Stimulated activated naive CD8-positive, alpha-beta T cell treated with anti-CD3 and anti-CD28 coated beads, Interleukin-15, Interleukin-2, amounts not matched to agents 100 ng/mL and 50 ng/mL, for 24 hours (primary cell): ENCODE measurements at regions not wholly inside any gene's neighbourhood (a gene's known extent, or its start where the extent isn't known, plus 50 kb on each side); places are given as distances from the start of the nearest gene placed in this dataset.

ENCODE experiments used
- H3K27ac Mint-ChIP-seq: one replicate; pipeline ENCODE4 v1.8.0; 2021; ENCODE audit warnings: mild to moderate bottlenecking, mixed read lengths
- H3K27me3 Mint-ChIP-seq: one replicate; pipeline ENCODE4 v1.8.0; 2021; ENCODE audit warnings: mixed read lengths
- H3K36me3 Mint-ChIP-seq: one replicate; pipeline ENCODE4 v1.8.0; 2021; ENCODE audit warnings: low read depth, mixed read lengths
- H3K4me1 Mint-ChIP-seq: one replicate; pipeline ENCODE4 v1.8.0; 2021; ENCODE audit warnings: low read depth, mixed read lengths
- H3K4me3 Mint-ChIP-seq: one replicate; pipeline ENCODE4 v1.8.0; 2021; ENCODE audit warnings: mild to moderate bottlenecking, mixed read lengths
- H3K9me3 Mint-ChIP-seq: one replicate; pipeline ENCODE4 v1.8.0; 2021; ENCODE audit warnings: mixed read lengths

DNA sequence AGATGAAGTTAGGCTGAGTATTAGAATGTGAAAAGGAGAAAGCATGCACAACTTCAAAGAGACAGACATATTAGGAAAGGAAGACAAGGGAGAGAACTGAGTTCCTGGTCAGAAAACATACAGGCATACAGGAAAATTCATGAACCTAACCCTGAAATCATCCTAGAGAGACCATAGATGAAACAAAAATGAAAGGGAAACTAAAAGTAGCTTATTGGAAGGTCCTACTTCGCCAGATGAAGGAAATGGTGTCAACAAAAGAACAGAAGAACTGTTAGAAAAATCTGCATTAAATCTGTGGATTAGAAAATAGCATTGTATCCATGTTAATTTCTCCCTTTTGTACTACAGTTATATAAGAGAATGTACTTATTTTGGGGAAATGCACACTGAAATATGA, 169.0 kb upstream of the UFM1 start:
- no peaks in the 10 kb centered on the region for H3K27me3 Mint-ChIP-seq
- peak overlapping the region; percentile 54 for H3K27ac Mint-ChIP-seq
- H3K4me1 Mint-ChIP-seq, result peaks cover 14% of the 10 kb centered on the region
- peak overlapping the region; percentile 72 for H3K4me3 Mint-ChIP-seq
- H3K9me3 Mint-ChIP-seq, result no peaks in the 10 kb centered on the region
- H3K36me3 Mint-ChIP-seq, result no peaks in the 10 kb centered on the region

DNA sequence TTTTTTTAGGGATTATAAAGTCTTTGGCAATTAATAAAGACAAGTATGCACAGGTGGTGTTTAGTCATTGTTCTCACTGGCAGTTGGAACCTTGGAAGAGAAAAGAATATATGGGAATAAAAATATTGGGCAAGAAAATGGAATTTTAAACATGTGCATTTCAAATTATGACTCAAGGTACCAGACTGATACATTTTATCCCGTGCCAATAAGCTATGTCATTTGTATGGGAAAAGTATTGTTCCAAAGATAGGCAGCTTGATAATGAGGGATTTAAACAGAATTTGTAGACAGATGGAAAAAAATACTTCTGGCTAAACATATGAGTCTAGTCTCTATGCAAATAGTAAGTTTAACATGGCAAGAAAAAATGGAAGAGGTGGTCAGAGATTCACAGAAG, 169.5 kb upstream of the UFM1 start:
- Mint-ChIP-seq H3K27ac (peak overlapping the region; percentile 54), H3K4me1 (peaks cover 14% of the 10 kb centered on the region), H3K4me3 (peak overlapping the region; percentile 72), H3K9me3 (no peaks in the 10 kb centered on the region), H3K36me3 (no peaks in the 10 kb centered on the region), H3K27me3 (no peaks in the 10 kb centered on the region)

DNA sequence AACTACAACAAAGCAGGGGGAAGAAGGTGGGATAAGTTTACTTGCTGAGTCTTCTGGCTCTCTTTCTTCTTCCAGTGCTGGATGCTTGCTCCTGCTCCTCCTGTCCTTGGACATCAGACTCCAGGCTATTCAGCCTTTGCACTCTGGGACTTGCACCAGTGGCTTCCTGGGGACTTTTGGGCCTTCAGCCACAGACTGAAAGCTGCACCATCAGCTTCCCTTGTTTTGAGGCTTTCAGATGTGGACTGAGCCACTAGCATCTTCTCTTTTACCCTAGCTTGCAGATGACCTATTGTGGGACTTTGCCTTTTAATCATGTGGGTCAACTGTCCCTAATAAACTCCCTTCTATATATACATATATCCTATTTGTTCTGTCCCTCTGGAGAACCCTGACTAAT, 173.0 kb upstream of the UFM1 start:
- no peaks in the 10 kb centered on the region for H3K36me3 Mint-ChIP-seq

DNA sequence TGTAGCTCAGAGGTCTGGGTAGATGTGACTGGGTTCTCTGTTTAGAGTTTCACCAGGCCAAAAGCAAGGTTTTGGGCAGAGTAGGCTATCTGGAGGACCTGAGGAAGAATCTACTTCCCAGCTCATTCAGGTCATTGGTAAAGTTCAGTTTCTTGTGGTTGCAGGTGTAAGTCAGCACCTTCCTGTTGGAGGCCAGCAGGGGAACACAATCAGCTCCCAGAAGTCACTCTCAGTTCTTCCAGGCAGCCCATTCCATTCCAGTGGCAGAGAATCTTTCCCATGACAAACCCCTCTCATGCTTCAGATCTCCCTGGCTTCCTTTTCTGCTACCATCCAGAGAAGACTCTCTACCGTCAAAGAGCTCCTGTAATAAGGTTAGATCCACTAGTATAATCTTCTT, 176.2 kb upstream of the UFM1 start:
- Mint-ChIP-seq H3K27ac (no peak overlapping the region), H3K27me3 (no peaks in the 10 kb centered on the region), H3K4me1 (no peaks in the 10 kb centered on the region), H3K36me3 (no peaks in the 10 kb centered on the region), H3K4me3 (no peak overlapping the region), H3K9me3 (no peaks in the 10 kb centered on the region)

More for the DNA sequence above, 173.0 kb upstream of the UFM1 start:
- no peak overlapping the region for H3K27ac Mint-ChIP-seq
- no peaks in the 10 kb centered on the region for H3K27me3 Mint-ChIP-seq
- no peak overlapping the region for H3K4me3 Mint-ChIP-seq
- no peaks in the 10 kb centered on the region for H3K9me3 Mint-ChIP-seq
- H3K4me1 Mint-ChIP-seq, result peaks cover 14% of the 10 kb centered on the region

DNA sequence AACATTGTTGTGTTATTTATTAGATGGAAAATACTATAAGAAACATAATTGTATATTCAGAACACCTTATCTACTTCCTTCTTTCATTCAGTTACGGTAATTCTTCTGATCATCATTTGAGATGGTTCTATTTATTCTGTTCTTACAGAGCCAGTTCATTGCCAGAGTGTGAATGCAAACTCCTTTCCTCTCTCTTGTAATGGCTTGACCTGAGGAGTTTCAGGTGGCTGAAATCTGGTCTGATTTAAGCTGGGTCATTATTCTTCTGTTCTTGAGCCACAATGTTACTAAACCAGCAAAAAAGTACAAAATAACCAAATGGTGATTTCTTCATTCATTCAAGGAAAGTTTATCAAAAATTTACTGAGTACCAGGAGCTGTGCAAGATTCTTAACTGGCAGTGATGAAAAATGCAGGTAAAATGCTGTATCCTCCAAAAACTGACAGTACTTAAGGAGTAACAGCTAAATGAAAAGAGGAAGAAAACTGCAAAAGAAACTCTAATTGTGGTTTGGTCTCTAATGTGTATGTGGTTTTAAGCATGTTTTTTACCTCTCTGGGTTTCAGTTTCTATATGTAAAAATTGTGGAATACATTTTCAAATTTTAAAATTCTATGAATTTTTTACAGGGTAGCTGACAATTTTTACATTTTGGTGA, 182.4 kb upstream of the UFM1 start:
- H3K4me1 Mint-ChIP-seq, result peaks cover 9% of the 10 kb centered on the region
- no peaks in the 10 kb centered on the region for H3K9me3 Mint-ChIP-seq
- no peaks in the 10 kb centered on the region for H3K36me3 Mint-ChIP-seq
- H3K4me3 Mint-ChIP-seq, result no peak overlapping the region
- H3K27me3 Mint-ChIP-seq, result no peaks in the 10 kb centered on the region
- H3K27ac Mint-ChIP-seq, result no peak overlapping the region

DNA sequence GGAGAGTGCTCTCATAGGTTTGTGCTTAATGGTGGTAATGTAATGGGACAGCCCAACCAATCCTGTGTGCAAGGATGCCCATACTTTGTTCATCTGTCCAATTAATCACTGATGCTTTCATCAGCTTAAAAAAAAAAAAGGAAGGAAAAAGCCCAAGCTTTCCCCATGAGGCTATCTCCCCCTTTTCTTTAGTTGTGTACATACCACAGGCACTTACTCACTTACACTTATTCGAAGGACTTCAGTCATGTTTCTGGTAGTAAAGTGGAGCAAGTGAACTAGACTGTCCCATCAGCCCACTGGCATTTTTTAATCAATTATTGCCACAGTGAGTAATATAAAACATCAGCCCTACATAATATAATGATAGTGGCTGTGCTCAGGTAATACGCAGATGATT, 183.5 kb upstream of the UFM1 start:
- no peak overlapping the region for H3K4me3 Mint-ChIP-seq
- no peak overlapping the region for H3K27ac Mint-ChIP-seq
- no peaks in the 10 kb centered on the region for H3K36me3 Mint-ChIP-seq
- H3K4me1 Mint-ChIP-seq, result peaks cover 9% of the 10 kb centered on the region
- no peaks in the 10 kb centered on the region for H3K9me3 Mint-ChIP-seq
- H3K27me3 Mint-ChIP-seq, result no peaks in the 10 kb centered on the region

DNA sequence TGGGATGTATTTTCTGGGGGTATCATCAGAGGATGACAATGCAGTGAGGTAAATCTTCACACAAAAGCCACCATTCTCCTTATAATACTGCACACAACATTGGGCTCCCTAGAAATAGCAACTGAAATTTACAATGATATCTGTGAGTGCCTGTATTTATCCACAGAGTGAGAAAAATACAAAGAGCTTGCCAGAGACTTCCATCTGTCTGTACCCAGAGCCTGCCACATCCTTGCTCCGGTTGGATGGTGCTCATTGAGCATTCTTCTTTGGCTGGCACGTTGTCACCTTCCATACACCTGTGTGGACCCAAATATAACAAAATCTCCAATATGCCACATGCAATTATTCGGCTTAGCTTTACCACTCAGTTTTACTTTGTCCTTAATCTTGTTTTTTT, 189.5 kb upstream of the UFM1 start:
- H3K36me3 Mint-ChIP-seq, result no peaks in the 10 kb centered on the region
- H3K9me3 Mint-ChIP-seq, result peaks cover 8% of the 10 kb centered on the region
- no peak overlapping the region for H3K4me3 Mint-ChIP-seq
- H3K27ac Mint-ChIP-seq, result no peak overlapping the region
- H3K27me3 Mint-ChIP-seq, result no peaks in the 10 kb centered on the region
- H3K4me1 Mint-ChIP-seq, result no peaks in the 10 kb centered on the region

DNA sequence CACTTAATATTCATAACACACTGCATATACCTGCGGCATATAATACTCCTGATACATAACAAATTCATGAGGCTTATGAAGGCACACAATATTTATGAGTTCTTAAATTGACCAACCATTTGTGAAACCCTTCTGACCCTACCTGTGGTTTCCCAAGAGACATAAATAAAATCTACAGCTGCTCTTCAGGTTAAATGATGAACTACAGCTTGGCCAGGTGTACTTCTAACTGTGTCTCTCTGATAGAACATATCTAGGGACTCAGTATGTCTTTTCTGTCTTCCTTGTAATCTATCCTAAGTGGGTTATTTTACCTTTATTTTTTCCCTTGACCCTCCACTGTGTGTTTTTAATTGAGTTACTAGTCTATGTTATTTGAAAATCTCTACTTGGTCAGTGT, 189.9 kb upstream of the UFM1 start:
- peaks cover 8% of the 10 kb centered on the region for H3K9me3 Mint-ChIP-seq
- no peaks in the 10 kb centered on the region for H3K36me3 Mint-ChIP-seq
- no peaks in the 10 kb centered on the region for H3K4me1 Mint-ChIP-seq
- H3K4me3 Mint-ChIP-seq, result no peak overlapping the region
- no peaks in the 10 kb centered on the region for H3K27me3 Mint-ChIP-seq
- H3K27ac Mint-ChIP-seq, result no peak overlapping the region

DNA sequence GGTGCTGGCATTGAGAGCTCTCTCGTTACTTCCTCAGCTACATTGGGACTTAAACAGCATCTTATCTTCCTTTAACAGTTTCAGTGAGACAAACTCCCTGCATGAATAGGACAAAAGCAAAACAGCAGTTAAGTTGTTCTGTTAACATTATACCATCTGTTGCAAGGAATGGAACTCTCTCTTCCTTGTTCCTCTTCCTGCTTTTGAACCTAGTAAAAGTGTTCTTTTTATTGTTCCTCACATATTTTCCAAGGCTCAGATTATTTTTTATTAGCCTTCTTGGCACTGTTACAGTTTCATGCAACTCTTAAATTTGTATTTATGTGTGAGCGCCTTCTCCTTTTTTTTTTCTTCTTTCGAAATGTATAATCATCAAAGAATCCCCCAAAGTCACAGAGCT, 202.6 kb upstream of the UFM1 start:
- no peaks in the 10 kb centered on the region for H3K4me1 Mint-ChIP-seq
- no peak overlapping the region for H3K4me3 Mint-ChIP-seq

DNA sequence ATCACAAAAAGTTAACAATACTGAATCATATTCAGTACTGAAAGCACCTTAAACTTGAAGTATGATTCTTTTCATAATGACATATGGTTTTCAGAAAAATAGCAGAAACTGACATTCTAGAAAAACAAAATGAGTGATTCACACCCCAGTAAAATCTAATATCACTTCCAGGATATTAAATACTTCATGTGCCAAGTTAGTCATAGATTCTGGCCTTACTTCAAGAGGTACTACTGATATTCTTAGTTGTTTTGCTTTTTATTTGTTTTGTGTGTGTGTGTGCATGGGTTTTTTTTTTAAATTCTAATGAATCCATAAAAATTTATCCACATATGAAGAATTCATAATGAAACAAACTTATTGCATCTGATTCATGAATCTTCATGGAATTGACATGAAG, 207.9 kb upstream of the UFM1 start:
- H3K4me1 Mint-ChIP-seq, result no peaks in the 10 kb centered on the region
- H3K9me3 Mint-ChIP-seq, result peaks cover 4% of the 10 kb centered on the region
- no peaks in the 10 kb centered on the region for H3K36me3 Mint-ChIP-seq
- no peaks in the 10 kb centered on the region for H3K27me3 Mint-ChIP-seq
- H3K27ac Mint-ChIP-seq, result no peak overlapping the region
- no peak overlapping the region for H3K4me3 Mint-ChIP-seq

More for the DNA sequence above, 202.6 kb upstream of the UFM1 start:
- Mint-ChIP-seq H3K27me3 (no peaks in the 10 kb centered on the region), H3K36me3 (no peaks in the 10 kb centered on the region), H3K27ac (no peak overlapping the region), H3K9me3 (peaks cover 16% of the 10 kb centered on the region)

DNA sequence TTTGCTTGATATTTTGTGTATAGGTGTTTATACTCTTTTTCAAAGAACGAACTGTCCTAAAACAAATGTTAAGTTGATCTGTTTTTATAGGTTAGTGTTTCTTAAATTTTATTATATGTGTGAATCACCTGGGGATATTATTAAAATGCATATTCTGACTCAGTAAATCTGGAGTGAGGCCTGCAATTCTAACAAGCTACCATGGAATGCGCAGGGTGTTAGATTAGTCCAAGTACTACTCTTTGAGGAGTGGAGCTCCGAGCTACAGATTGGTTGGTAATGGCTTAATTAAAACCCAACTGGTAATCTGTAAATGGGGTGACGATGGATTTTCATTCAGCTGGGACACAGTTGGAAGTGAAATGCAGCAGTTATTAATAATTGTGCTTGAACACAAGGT, 214.1 kb upstream of the UFM1 start:
- Mint-ChIP-seq H3K9me3 (peaks cover 12% of the 10 kb centered on the region), H3K36me3 (no peaks in the 10 kb centered on the region), H3K4me3 (no peak overlapping the region), H3K27ac (no peak overlapping the region), H3K27me3 (no peaks in the 10 kb centered on the region), H3K4me1 (no peaks in the 10 kb centered on the region)

DNA sequence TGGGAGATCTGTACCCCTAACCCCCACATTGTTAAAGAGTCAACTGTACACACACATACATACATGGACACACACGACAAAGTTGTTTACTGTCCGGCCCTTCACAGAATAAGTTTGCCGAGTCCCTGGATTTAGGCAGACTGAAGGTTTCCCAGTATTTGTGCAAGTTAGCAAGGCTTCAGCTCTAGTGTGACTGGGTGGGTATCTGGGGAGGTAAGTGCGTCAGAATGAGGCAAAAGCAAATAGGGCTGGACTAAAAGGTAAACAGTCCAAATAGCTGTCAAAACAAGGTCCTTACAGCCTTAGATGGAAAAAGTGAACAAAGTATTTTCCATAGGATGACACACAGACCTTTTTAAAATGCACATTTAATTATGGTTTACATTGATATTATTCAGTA, 228.4 kb upstream of the UFM1 start:
- Mint-ChIP-seq H3K9me3 (peaks cover 4% of the 10 kb centered on the region), H3K4me1 (no peaks in the 10 kb centered on the region), H3K27ac (no peak overlapping the region), H3K4me3 (no peak overlapping the region), H3K36me3 (no peaks in the 10 kb centered on the region), H3K27me3 (no peaks in the 10 kb centered on the region)

DNA sequence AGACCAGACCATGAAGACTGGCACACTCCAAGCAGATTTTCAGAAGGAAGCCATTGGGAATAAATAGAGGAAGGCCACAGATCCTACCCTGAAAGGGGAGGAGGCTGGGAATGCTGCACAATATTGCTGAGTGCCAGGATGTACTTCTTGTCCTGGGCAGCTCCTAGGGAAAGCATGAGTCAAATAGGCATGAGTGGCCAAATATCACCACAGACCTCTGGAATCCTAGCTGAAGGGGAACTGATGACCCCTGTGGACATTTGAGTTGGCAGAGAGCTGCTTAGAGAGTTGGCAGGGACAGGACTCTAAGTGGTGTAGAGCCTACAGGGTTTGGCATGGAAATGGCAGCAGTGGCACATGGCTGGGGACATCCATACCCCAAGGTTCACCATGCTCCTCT, 234.3 kb upstream of the TRPC4 start:
- Mint-ChIP-seq H3K4me3 (no peak overlapping the region), H3K9me3 (peaks cover 18% of the 10 kb centered on the region), H3K27me3 (no peaks in the 10 kb centered on the region)

DNA sequence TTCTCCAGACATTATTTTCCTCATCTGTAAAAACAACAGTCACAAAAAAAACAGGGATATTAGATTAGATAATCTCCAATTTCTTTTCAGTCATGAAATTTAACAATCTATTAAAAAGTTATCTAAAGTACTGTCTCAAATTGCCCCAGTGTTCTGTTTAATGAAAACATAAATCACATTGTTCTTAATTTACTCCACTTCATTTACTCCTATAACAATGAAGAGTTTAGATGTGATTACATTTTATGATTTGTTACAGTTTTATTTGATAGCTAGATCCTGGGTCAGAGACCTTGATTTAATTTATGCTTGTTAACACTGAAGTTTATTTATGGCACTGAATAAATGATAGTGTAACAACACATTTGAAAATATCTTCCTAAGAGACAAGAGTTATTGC, 230.2 kb upstream of the TRPC4 start:
- Mint-ChIP-seq H3K27ac (no peak overlapping the region), H3K4me1 (no peaks in the 10 kb centered on the region), H3K4me3 (no peak overlapping the region), H3K36me3 (no peaks in the 10 kb centered on the region), H3K27me3 (no peaks in the 10 kb centered on the region), H3K9me3 (peaks cover 3% of the 10 kb centered on the region)

More for the DNA sequence above, 234.3 kb upstream of the TRPC4 start:
- Mint-ChIP-seq H3K27ac (no peak overlapping the region), H3K36me3 (no peaks in the 10 kb centered on the region), H3K4me1 (no peaks in the 10 kb centered on the region)

DNA sequence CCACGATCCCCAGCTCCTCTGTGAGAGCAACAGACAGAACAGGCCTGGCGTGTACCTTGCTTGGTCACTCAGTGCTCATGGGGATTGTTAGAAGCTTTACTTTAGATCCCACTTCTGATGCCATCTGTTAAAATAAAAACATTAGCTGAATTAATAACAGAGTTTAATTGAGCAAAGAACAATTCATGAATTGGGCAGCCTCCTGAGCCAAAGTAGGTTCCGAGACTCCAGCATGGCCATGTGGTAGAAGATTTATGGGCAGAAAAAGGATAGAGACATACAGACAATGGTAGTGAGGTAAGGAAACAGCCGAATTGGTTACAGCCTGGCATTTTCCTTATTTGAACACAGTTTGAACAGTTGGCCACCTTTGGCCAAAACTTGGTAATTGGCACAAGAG, 223.9 kb upstream of the TRPC4 start:
- Mint-ChIP-seq H3K4me3 (no peak overlapping the region), H3K27ac (no peak overlapping the region), H3K9me3 (no peaks in the 10 kb centered on the region), H3K4me1 (no peaks in the 10 kb centered on the region), H3K36me3 (no peaks in the 10 kb centered on the region), H3K27me3 (no peaks in the 10 kb centered on the region)

DNA sequence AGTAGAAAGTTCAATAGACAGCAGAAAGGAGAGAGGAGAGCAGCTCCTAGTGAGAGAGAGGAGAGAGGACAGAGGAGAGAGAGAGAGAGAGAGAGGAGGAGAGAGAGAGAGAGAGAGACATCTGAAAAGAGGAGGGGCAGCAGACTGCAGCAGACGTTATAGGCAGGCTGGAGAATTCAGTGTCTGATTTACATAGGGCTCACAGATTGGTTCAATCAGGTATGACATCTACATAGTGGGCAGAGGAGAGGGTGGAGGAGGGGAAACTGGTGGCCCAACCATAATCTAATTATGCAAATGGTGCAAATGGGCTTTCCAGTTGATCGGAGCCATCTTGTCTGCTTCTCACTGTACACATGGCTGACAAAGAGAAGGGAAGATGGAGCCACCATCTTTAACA, 221.3 kb upstream of the TRPC4 start:
- Mint-ChIP-seq H3K9me3 (no peaks in the 10 kb centered on the region), H3K4me1 (no peaks in the 10 kb centered on the region), H3K27ac (no peak overlapping the region), H3K4me3 (no peak overlapping the region), H3K36me3 (no peaks in the 10 kb centered on the region), H3K27me3 (no peaks in the 10 kb centered on the region)
